Sigmoid colon (tissue), 6 donors: ENCODE measurements at regions not wholly inside any gene's neighbourhood (a gene's known extent, or its start where the extent isn't known, plus 50 kb on each side); places are given as distances from the start of the nearest gene placed in this dataset.
A peak's percentile ranks its signal among the peaks of the same experiment; 100 is the strongest.

Experiments used
- DNase-seq: peaks from one replicate; pipeline ENCODE4 v3.0.0-alpha.2; 2019
- H3K27ac ChIP-seq, 4 donors: fragments of 200-600 bp; sonication (generic); one replicate each; pipeline ENCODE4 v1.5.1; 2016 to 2019; ENCODE audit warnings: mild to moderate bottlenecking in 1 of 4
- H3K27me3 ChIP-seq, 3 donors: fragments of 200-600 bp; sonication (generic); one replicate each; pipeline ENCODE4 v1.5.1; 2019; ENCODE audit warnings: mild to moderate bottlenecking in 1 of 3
- H3K36me3 ChIP-seq, 4 donors: fragments of 200-600 bp; sonication (generic); one replicate each; pipeline ENCODE4 v1.5.1; 2016 to 2019
- H3K4me1 ChIP-seq, 4 donors: fragments of 200-600 bp; sonication (generic); one replicate each; pipeline ENCODE4 v1.5.1; 2017 to 2019
- H3K4me3 ChIP-seq, 4 donors: fragments of 200-600 bp; sonication (generic); one replicate each; pipeline ENCODE4 v1.5.1; 2017 to 2019; ENCODE audit warnings: mild to moderate bottlenecking in 2 of 4, moderate library complexity in 1 of 4
- H3K9me3 ChIP-seq, 4 donors: fragments of 200-600 bp in 3 of 4; sonication (generic) in 3 of 4; one replicate each; pipeline versions ENCODE4 v1.5.1 to v1.6.1; 2013 to 2019
- CTCF ChIP-seq, 4 experiments: fragments of 450-650 bp in 3 of 4; fragments of 200-600 bp in 1 of 4; IDR thresholded peaks; one replicate each; pipeline ENCODE4 v1.5.1; 2016 to 2019; ENCODE audit warnings: antibody characterized with exemption in 4 of 4, mild to moderate bottlenecking in 3 of 4, moderate library complexity in 2 of 4
- EP300 ChIP-seq, 4 donors: sonication (generic); formaldehyde crosslinking; IDR thresholded peaks; one replicate each; pipeline ENCODE4 v1.6.1; 2017; ENCODE audit warnings: antibody characterized with exemption in 4 of 4
- POLR2A ChIP-seq, 2 donors: fragments of 450-650 bp; IDR thresholded peaks; one replicate each; pipeline ENCODE4 v1.6.1; 2016; ENCODE audit warnings: antibody characterized with exemption in 2 of 2, mild to moderate bottlenecking in 2 of 2, moderate library complexity in 2 of 2
- POLR2AphosphoS5 ChIP-seq, 4 donors: sonication (generic); formaldehyde crosslinking; IDR thresholded peaks; one replicate each; pipeline ENCODE4 v1.6.1; 2017; ENCODE audit warnings: antibody characterized with exemption in 4 of 4
- WGBS, 2 donors: extraction: QIAGEN DNeasy Blood & Tissue Kit; methylation state at CpG; one replicate each; pipeline ENCODE4 v1.1.7; 2013; 5-methylcytosine and 5-hydroxymethylcytosine counted together
- intact Hi-C: fragments of 100-400 bp; cut with DNase I; formaldehyde crosslinking; loops from one replicate; pipeline ENCODE4 v1.15.1; 2023
- donor health status: healthy with polysubstance abuse.
- donor health status: healthy.

- Histone ChIP-seq H3K36me3 (no peaks in the 10 kb centered on the region), H3K27ac (no peak overlapping the region), H3K4me1 (no peaks in the 10 kb centered on the region), H3K9me3 (peaks cover 0 to 16% (median 7%) of the 10 kb centered on the region in 4 donors), H3K27me3 (peaks cover 2 to 96% (median 39%) of the 10 kb centered on the region in 3 donors), H3K4me3 (no peak overlapping the region)
- no peak for TF ChIP-seq POLR2A (IDR thresholded peaks at IDR 0.05)
- TF ChIP-seq CTCF (IDR thresholded peaks at IDR 0.05), result no peak
- no peak for TF ChIP-seq POLR2AphosphoS5 (IDR thresholded peaks at IDR 0.05)
- no peak for TF ChIP-seq EP300 (IDR thresholded peaks at IDR 0.05)
- intact Hi-C loops, result no loop called here
- WGBS, 2 donors, result 13 to 50% methylated on average over 12 of the region's 12 CpGs
- DNase-seq, result no peak
Measured at GRCh38 chr16:86919078-86919477, 340.7 kb downstream of the FOXL1 start.

- peaks cover 7 to 96% (median 43%) of the 10 kb centered on the region in 3 donors for H3K27me3 ChIP-seq
- no peaks in the 10 kb centered on the region for H3K36me3 ChIP-seq
- no peak for TF ChIP-seq POLR2AphosphoS5 (IDR thresholded peaks at IDR 0.05)
- no peak for TF ChIP-seq CTCF (IDR thresholded peaks at IDR 0.05)
- no peak for TF ChIP-seq POLR2A (IDR thresholded peaks at IDR 0.05)
- no peak for TF ChIP-seq EP300 (IDR thresholded peaks at IDR 0.05)
- no peak overlapping the region for H3K4me3 ChIP-seq
- peaks cover 0 to 16% (median 7%) of the 10 kb centered on the region in 4 donors for H3K9me3 ChIP-seq
- intact Hi-C loops, result no loop called here
- no peaks in the 10 kb centered on the region for H3K4me1 ChIP-seq
- H3K27ac ChIP-seq, result no peak overlapping the region
- DNase-seq, result peak; percentile 49
- WGBS, 2 donors, result 30 to 59% methylated on average over 28 of the region's 28 CpGs
Measured at GRCh38 chr16:86919578-86920305, 341.4 kb downstream of the FOXL1 start.

- Histone ChIP-seq H3K4me1 (peaks cover 0 to 8% (median 6%) of the 10 kb centered on the region in 4 donors), H3K36me3 (no peaks in the 10 kb centered on the region), H3K4me3 (no peak overlapping the region), H3K27me3 (peaks cover 10 to 96% (median 48%) of the 10 kb centered on the region in 3 donors), H3K9me3 (peaks cover 0 to 16% (median 7%) of the 10 kb centered on the region in 4 donors), H3K27ac (no peak overlapping the region)
- intact Hi-C loops, result no loop called here
- TF ChIP-seq CTCF (IDR thresholded peaks at IDR 0.05) (no peak), POLR2AphosphoS5 (IDR thresholded peaks at IDR 0.05) (no peak), EP300 (IDR thresholded peaks at IDR 0.05) (no peak), POLR2A (IDR thresholded peaks at IDR 0.05) (no peak)
- DNase-seq, result peak; percentile 24
- 94 to 95% methylated on average over 4 of the region's 4 CpGs for WGBS, 2 donors
Measured at GRCh38 chr16:86921289-86921688, 342.9 kb downstream of the FOXL1 start.

DNA sequence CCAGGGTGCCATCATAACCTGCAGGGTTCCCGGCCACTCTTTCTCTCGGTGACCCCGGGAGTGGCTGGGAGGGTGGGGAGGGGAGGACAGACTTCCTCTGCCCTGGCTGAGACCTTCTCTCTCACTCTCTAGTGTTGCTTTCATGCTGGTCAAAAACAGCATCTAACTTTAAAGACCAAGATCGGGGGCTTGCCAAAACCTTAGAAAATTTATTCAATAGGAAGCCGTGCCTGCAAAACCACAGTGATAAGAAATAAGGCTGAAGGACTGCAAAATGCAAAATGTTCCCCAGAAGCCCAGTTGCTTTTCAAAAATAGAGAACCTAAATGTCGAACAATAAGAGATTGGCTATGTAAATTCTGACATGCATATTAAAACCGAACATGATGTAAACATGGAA is 344.0 kb downstream of the FOXL1 start:
- Histone ChIP-seq H3K9me3 (peaks cover 0 to 16% (median 7%) of the 10 kb centered on the region in 4 donors), H3K36me3 (no peaks in the 10 kb centered on the region), H3K4me3 (no peak overlapping the region), H3K27ac (no peak overlapping the region), H3K4me1 (peaks cover 0 to 8% (median 6%) of the 10 kb centered on the region in 4 donors), H3K27me3 (peaks cover 17 to 99% (median 57%) of the 10 kb centered on the region in 3 donors)
- DNase-seq, result no peak
- intact Hi-C loops, result no loop called here
- 57 to 84% methylated on average over 7 of the region's 7 CpGs for WGBS, 2 donors
- TF ChIP-seq CTCF (IDR thresholded peaks at IDR 0.05) (no peak), POLR2AphosphoS5 (IDR thresholded peaks at IDR 0.05) (no peak), EP300 (IDR thresholded peaks at IDR 0.05) (no peak), POLR2A (IDR thresholded peaks at IDR 0.05) (no peak)
